ENCODE measurements at regions not wholly inside any gene's neighbourhood (a gene's known extent, or its start where the extent isn't known, plus 50 kb on each side); places are given as distances from the start of the nearest gene placed in this dataset.

GRCh38 chr11:32163557-32163956 is 72.7 kb downstream of the RCN1 start:
- Histone ChIP-seq H3K79me2 (ENCODE audit: control insufficient read depth, insufficient read depth, low read length) (no peaks in the 10 kb centered on the region), H3K9me1 (ENCODE audit: control insufficient read depth, insufficient read depth, low read length) (no peaks in the 10 kb centered on the region), H3K4me2 (ENCODE audit: insufficient read depth, low read length) (no peak overlapping the region), H3K27me3 (ENCODE audit: control insufficient read depth in 2 of 2, insufficient read depth in 2 of 2, low read length in 2 of 2) (no peaks in the 10 kb centered on the region; a peak in 2 of 5 replicates), H2AFZ (ENCODE audit: low read depth, low read length) (no peak overlapping the region), H3K9ac (ENCODE audit: insufficient read depth in 1 of 2, low read depth in 2 of 2, low read length in 2 of 2) (no peak overlapping the region), H3K4me3 (no peak overlapping the region), H3K36me3 (ENCODE audit: control insufficient read depth, insufficient read depth, low read length) (no peaks in the 10 kb centered on the region), H3K9me3 (replicated peaks; ENCODE audit: control insufficient read depth, insufficient read depth, low read depth, low read length) (no peaks in the 10 kb centered on the region), H3K27ac (ENCODE audit: extremely low read depth, low read depth, low read length) (no peak overlapping the region), H3K4me1 (replicated peaks in 1 of 2; ENCODE audit: control insufficient read depth in 2 of 2, insufficient read depth in 2 of 2, low read length in 2 of 2) (no peaks in the 10 kb centered on the region), H4K20me1 (replicated peaks; ENCODE audit: control insufficient read depth, insufficient read depth, low read length) (no peaks in the 10 kb centered on the region)
- DNase-seq (ENCODE audit: extremely low read depth in 1 of 4, low spot score in 3 of 4) = no peak
- BruUV-seq (replicated peaks) = no TSS peak
- ATAC-seq = no peak
- 0% methylated on average over 3 of the region's 3 CpGs for WGBS (ENCODE audit: insufficient coverage, low coverage, missing lambda C conversion rate)
- in situ Hi-C loops (cut with MboI) = loop anchor here (10.0 to 25.0 kb wide), 3 partner anchors 769 to 1059 kb away; no protein-coding TSS in a partner anchor
- CTCF ChIA-PET (ENCODE audit: low intra/inter-chr PET ratio) = no interaction called here
- POLR2A ChIA-PET = no interaction called here
- FAIRE-seq = no peak
- intact Hi-C loops (cut with micrococcal nuclease) = no loop called here
- TF ChIP-seq, protein P1, sequence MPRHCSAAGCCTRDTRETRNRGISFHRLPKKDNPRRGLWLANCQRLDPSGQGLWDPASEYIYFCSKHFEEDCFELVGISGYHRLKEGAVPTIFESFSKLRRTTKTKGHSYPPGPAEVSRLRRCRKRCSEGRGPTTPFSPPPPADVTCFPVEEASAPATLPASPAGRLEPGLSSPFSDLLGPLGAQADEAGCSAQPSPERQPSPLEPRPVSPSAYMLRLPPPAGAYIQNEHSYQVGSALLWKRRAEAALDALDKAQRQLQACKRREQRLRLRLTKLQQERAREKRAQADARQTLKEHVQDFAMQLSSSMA (CRISPR knock-in tag; IDR thresholded peaks at IDR 0.05) = no peak
- TF ChIP-seq ZNF561 (CRISPR knock-in tag; conservative IDR thresholded peaks at IDR 0.05) = no peak
- TF ChIP-seq FOSL1 (tag; conservative IDR thresholded peaks at IDR 0.05) = no peak
- TF ChIP-seq DIDO1 (tag; IDR thresholded peaks at IDR 0.05; ENCODE audit: low read depth) = no peak
- TF ChIP-seq, protein P2, sequence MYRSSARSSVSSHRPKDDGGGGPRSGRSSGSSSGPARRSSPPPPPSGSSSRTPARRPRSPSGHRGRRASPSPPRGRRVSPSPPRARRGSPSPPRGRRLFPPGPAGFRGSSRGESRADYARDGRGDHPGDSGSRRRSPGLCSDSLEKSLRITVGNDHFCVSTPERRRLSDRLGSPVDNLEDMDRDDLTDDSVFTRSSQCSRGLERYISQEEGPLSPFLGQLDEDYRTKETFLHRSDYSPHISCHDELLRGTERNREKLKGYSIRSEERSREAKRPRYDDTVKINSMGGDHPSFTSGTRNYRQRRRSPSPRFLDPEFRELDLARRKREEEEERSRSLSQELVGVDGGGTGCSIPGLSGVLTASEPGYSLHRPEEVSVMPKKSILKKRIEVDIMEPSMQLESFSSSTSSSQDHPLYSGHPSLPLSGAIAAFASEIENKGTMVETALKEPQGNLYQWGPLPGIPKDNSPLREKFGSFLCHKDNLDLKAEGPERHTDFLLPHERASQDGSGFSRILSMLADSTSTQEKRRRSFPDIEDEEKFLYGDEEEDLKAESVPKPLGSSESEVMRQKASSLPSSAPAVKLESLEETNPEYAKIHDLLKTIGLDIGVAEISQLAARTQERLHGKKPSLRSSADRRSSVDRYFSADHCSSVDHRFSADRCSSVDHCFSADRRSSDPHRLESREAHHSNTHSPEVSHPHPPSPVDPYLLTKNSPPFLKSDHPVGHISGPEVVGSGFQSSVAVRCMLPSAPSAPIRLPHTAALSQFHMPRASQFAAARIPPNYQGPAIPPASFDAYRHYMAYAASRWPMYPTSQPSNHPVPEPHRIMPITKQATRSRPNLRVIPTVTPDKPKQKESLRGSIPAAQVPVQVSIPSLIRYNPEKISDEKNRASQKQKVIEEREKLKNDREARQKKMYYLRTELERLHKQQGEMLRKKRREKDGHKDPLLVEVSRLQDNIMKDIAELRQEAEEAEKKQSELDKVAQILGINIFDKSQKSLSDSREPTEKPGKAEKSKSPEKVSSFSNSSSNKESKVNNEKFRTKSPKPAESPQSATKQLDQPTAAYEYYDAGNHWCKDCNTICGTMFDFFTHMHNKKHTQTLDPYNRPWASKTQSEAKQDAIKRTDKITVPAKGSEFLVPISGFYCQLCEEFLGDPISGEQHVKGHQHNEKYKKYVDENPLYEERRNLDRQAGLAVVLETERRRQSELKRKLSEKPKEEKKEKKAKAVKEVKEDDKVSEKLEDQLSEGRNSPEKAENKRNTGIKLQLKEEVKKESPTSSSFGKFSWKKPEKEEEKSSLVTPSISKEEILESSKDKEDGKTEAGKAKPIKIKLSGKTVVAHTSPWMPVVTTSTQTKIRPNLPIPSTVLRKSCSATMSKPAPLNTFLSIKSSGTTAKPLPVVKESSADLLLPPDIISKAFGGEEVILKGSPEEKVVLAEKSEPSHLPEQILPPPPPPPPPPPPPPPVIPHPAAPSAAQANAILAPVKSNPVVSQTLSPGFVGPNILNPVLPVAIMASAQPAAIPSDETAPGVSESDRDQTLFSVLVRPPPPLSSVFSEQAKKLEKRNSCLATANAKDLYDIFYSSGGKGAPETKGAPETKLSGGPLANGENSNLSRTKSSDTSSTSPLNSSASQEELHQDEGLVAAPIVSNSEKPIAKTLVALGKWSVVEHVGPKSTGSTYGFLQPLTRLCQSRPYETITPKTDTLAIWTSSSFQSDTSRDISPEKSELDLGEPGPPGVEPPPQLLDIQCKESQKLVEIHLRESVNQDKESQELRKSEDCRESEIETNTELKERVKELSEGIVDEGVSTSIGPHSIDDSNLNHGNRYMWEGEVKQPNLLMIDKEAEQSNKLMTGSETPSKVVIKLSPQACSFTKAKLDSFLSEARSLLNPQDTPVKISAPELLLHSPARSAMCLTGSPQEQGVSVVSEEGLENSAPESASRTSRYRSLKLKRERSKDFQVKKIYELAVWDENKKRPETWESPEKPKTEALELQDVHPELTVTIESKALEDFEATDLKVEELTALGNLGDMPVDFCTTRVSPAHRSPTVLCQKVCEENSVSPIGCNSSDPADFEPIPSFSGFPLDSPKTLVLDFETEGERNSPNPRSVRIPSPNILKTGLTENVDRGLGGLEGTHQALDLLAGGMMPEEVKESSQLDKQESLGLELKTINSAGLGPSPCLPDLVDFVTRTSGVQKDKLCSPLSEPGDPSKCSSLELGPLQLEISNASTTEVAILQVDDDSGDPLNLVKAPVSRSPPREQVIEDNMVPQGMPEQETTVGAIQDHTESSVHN (IDR thresholded peaks at IDR 0.05; ENCODE audit: borderline replicate concordance in 1 of 2, low read depth in 1 of 2) = no peak
- TF ChIP-seq SIRT6 (IDR thresholded peaks at IDR 0.05; ENCODE audit: low read depth, low read length) = no peak
- TF ChIP-seq, protein P3, sequence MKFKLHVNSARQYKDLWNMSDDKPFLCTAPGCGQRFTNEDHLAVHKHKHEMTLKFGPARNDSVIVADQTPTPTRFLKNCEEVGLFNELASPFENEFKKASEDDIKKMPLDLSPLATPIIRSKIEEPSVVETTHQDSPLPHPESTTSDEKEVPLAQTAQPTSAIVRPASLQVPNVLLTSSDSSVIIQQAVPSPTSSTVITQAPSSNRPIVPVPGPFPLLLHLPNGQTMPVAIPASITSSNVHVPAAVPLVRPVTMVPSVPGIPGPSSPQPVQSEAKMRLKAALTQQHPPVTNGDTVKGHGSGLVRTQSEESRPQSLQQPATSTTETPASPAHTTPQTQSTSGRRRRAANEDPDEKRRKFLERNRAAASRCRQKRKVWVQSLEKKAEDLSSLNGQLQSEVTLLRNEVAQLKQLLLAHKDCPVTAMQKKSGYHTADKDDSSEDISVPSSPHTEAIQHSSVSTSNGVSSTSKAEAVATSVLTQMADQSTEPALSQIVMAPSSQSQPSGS (CRISPR knock-in tag; IDR thresholded peaks at IDR 0.05) = no peak
- no peak for TF ChIP-seq ZNF184 (CRISPR knock-in tag; IDR thresholded peaks at IDR 0.05)
- TF ChIP-seq EP400 (IDR thresholded peaks at IDR 0.05) = no peak
- TF ChIP-seq THRAP3 (IDR thresholded peaks at IDR 0.05; ENCODE audit: borderline replicate concordance) = no peak
- no peak for TF ChIP-seq ZBTB1 (CRISPR knock-in tag; IDR thresholded peaks at IDR 0.05; ENCODE audit: borderline replicate concordance, low read depth)

All from K562 (cell line).